VCaP (cell line): ENCODE measurements at regions not wholly inside any gene's neighbourhood (a gene's known extent, or its start where the extent isn't known, plus 50 kb on each side); places are given as distances from the start of the nearest gene placed in this dataset.

Source experiments
- H3K27ac ChIP-seq: fragments of 450-650 bp; 2 replicates; pipeline ENCODE4 v1.5.1; 2017
- TF ChIP-seq, protein P1 (sequence below): fragments of 450-650 bp; conservative IDR thresholded peaks from 2 replicates; pipeline ENCODE4 v1.5.1; 2017; ENCODE audit warnings: mild to moderate bottlenecking, moderate library complexity

DNA sequence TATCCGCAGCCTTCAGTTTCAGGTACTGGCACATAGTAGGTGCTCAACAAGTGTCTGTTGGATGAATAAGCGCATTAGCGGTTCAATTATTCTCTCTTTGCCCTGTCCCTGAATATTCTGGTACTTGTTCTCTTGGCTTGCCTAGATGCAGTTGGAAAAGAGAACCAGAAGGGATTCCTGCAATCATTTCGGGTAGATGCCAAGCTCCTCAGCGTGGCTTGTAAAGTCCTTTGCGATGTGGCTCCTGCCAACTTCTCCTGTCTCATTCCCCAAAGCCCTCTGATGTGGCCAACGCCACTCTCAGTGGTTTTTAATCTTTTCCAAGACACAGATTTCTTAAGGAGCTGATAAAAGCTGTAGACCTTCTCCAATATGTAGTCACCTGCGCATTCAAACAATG is 230.3 kb downstream of the SUDS3 start:
- H3K27ac ChIP-seq: peak overlapping the region; percentile 78; the same call in 1 of the 2 replicates
- TF ChIP-seq, protein P1, sequence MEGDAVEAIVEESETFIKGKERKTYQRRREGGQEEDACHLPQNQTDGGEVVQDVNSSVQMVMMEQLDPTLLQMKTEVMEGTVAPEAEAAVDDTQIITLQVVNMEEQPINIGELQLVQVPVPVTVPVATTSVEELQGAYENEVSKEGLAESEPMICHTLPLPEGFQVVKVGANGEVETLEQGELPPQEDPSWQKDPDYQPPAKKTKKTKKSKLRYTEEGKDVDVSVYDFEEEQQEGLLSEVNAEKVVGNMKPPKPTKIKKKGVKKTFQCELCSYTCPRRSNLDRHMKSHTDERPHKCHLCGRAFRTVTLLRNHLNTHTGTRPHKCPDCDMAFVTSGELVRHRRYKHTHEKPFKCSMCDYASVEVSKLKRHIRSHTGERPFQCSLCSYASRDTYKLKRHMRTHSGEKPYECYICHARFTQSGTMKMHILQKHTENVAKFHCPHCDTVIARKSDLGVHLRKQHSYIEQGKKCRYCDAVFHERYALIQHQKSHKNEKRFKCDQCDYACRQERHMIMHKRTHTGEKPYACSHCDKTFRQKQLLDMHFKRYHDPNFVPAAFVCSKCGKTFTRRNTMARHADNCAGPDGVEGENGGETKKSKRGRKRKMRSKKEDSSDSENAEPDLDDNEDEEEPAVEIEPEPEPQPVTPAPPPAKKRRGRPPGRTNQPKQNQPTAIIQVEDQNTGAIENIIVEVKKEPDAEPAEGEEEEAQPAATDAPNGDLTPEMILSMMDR: no peak

DNA sequence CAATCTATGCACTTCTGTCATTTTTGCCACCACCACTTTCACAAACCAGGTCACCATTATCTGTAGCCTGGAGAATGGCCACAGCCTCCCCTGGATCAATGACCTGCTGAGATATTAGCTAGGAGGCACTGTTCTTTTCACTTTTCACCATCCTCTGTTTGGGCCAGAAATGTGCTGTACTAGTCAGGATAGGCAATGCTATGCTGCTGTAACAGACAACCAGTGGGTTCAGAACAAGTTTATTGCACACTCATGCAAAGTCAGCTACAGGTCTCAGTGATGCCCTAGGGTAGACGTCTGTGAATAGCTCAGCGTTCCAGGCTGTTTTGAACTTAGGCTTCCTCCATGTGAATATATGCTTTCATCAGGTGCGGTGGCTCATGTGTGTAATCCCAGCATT is 231.5 kb downstream of the SUDS3 start:
- TF ChIP-seq, protein P1: no peak

DNA sequence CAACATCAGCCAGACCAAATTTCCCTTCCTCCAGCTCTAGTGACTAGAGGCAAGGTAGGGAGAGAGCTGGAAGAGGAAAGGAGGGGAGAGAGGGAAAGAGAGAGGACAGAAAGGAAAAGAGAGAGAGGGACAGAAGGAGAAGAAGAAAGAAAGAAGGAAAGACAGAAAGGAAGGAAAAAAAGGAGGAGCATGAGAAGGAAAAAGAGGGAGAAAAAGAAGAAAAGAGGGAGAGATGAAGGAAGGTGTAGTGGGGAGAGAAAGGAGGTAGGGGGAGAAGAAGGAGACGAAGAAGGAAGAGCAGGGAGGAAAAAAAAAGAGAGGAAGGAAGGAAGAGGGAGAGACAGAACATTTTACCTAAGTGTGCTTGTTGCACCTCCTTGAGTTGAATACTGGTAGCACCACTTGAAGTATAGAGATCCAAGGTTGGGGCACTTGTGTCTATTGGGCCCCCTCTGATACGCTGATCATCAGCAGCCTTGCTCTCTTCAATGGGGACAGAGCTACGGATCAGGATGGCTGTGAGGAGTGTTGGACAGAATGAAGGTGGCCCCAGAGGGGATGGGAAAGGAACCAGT is 232.5 kb downstream of the SUDS3 start:
- no peak overlapping the region for H3K27ac ChIP-seq
- TF ChIP-seq, protein P1: no peak

More for the DNA sequence above, 231.5 kb downstream of the SUDS3 start:
- H3K27ac ChIP-seq: no peak overlapping the region

DNA sequence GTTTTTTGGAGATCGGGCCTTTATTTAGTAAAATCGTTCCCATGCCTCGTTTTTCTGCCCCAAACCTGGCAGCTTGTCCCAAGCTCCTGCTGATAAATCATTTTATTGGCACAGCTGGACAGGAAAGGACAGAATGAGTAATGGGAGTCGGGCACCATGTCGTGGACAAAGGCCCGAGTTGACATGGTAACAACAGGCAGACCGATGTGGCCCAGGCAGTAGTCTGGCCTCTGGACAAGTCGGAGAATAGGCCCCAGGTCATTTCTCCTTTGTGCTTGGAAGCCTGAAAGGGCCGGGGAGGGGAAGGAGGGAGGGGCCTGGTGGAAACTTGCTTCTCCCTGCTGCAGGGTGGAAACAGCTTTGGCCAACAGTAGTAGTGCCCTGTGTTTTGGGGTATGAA is 234.9 kb downstream of the SUDS3 start:
- TF ChIP-seq, protein P1: no peak
- H3K27ac ChIP-seq: peak overlapping the region; percentile 59

DNA sequence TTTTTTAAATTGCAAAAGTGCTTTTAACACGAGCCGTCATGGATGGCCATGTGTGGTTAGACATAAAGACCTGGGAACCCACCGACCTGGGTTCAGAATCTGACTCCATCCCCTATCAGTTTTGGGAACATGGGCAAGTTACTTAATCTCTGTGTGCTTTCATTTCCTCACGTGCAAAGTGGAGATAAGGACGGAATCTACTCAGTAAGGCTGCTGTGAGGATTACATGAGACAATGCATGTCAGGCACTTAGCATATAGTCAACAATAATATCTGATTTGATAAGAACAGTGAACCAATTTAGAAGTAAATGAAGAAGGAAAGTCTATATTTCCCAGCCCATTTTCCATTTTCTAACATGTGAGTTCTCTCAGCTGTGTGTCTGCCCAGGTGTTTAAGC is 235.4 kb downstream of the SUDS3 start:
- TF ChIP-seq, protein P1: no peak
- H3K27ac ChIP-seq: peak overlapping the region; percentile 59

DNA sequence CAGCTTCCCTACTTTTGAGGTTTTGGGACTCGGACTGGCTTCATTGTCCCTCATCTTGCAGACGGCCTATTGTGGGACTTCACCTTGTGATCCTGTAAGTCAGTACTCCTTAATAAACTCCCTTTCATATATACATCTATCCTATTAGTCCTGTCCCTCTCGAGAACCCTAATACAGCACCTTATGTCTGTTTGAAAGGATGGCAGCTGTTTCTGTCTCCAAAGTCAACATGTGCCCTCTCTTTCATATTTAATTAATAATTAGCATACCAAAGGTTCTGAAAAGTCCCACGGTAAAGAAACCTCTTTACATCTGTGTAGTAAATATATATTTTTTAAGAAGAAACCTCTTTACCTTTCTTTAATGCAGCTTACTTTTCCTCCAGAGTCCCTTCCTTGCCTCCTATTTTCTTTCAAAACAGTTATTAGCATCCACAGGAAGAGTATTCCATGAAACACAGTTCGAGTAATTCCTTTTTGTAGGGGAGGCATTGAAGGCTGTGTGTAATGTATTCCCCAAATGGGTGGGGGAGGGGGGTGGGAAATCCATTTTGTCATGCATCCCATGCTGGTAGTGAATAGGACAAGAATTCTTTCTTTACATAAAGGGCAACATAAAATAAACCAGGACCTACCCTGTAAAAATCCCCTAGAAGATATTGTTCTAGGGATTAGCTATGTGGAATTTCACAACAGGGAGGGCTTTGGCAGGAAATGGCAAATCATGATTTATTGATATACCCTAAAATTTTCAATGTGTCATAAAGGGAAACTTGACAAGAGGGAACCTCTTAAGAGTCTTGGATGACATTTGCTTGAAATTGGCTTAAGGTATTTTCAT is 241.5 kb downstream of the SUDS3 start:
- no peak overlapping the region for H3K27ac ChIP-seq
- TF ChIP-seq, protein P1: no peak

DNA sequence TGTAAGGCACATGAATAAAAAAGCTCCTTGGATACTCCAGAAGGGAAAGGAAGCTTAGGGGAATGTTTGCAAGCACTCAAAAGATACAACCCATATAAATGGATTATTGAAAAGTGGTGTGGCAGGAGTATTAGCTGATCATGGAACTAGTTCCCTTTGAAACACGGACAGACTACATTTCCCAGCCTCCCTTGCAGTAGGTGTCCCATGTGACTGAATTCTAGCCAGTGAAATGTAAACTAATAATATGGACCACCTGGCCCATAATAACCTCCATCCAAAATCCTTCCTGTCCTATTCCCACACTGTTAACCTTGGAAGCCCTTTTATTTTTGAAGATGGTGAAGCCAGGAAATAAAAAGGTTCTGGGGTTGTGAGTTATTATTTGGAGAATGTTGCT is 242.3 kb downstream of the SUDS3 start:
- no peak overlapping the region for H3K27ac ChIP-seq
- TF ChIP-seq, protein P1: no peak
